H1 (cell line): ENCODE measurements at regions not wholly inside any gene's neighbourhood (a gene's known extent, or its start where the extent isn't known, plus 50 kb on each side); places are given as distances from the start of the nearest gene placed in this dataset.

ENCODE experiments used
- CTCF ChIA-PET: fragments of 300-600 bp; sonication (Branson Sonifier 250); formaldehyde crosslinking; loops from one replicate; lab custom pipeline; 2021; ENCODE audit not compliant: partially characterized antibody; lab: Charles Lee
- POLR2A ChIA-PET: fragments of 300-600 bp; sonication (Branson Sonifier 250); formaldehyde crosslinking; loops from one replicate; lab custom pipeline; 2021; ENCODE audit warnings: inconsistent platforms; ENCODE audit not compliant: partially characterized antibody; lab: Charles Lee
- DNase-seq, 2 experiments: peaks; one replicate each; pipeline versions ENCODE4 v3.0.0 to v3.0.0-alpha.2; 2010 to 2022; ENCODE audit warnings: low spot score in 2 of 2, low read depth in 1 of 2, mixed read lengths in 1 of 2
- FAIRE-seq: peaks from 2 replicates; lab custom pipeline; 2011; peaks lifted over from hg19 to GRCh38; lab: Jason Lieb, UNC
- H2AFZ ChIP-seq: 2 replicates; pipeline ENCODE4 v1.8.1; 2012; ENCODE audit warnings: low read length, inconsistent platforms
- H2AK5ac ChIP-seq: 2 replicates; pipeline ENCODE4 v1.6.1; 2013; ENCODE audit warnings: low read depth, low read length
- H2BK120ac ChIP-seq: replicated peaks from 2 replicates; pipeline ENCODE3; 2013; ENCODE audit warnings: low read depth, low read length, inconsistent platforms
- H2BK12ac ChIP-seq: 2 replicates; pipeline ENCODE4 v1.6.1; 2013; ENCODE audit warnings: low read depth, low read length
- H2BK15ac ChIP-seq: 2 replicates; pipeline ENCODE4 v1.6.1; 2013; ENCODE audit warnings: low read length
- H2BK20ac ChIP-seq: 2 replicates; pipeline ENCODE4 v1.6.1; 2013; ENCODE audit warnings: low read length
- H2BK5ac ChIP-seq: 2 replicates; pipeline ENCODE4 v1.6.1; 2013; ENCODE audit warnings: low read depth, low read length
- H3K14ac ChIP-seq: 2 replicates; pipeline ENCODE4 v1.6.1; 2013; ENCODE audit warnings: inconsistent platforms; ENCODE audit not compliant: insufficient read length
- H3K18ac ChIP-seq: 2 replicates; pipeline ENCODE4 v1.6.1; 2013; ENCODE audit warnings: low read length; ENCODE audit errors: extremely low read depth
- H3K23ac ChIP-seq: 2 replicates; pipeline ENCODE4 v1.6.1; 2013; ENCODE audit warnings: inconsistent platforms; ENCODE audit not compliant: insufficient read length
- H3K23me2 ChIP-seq: 2 replicates; pipeline ENCODE4 v1.6.1; 2013; ENCODE audit warnings: low read depth, low read length
- H3K27ac ChIP-seq: 2 replicates; pipeline ENCODE4 v1.6.1; 2011; ENCODE audit warnings: low read depth, low read length, inconsistent platforms
- H3K27me3 ChIP-seq, 4 experiments: replicated peaks in 1 of 4; 1 replicate in 1 of 4; 2 replicates in 3 of 4; pipeline versions ENCODE4 v1.6.1 to v1.8.1; 2011 to 2013; ENCODE audit warnings: low read length in 3 of 4, mild to moderate bottlenecking in 3 of 4, inconsistent platforms in 2 of 4, mixed read lengths in 2 of 4, moderate library complexity in 1 of 4; ENCODE audit not compliant: control insufficient read depth in 3 of 4, insufficient read depth in 3 of 4; ENCODE audit errors: extremely low read depth in 1 of 4
- H3K36me3 ChIP-seq, 4 experiments: 2 replicates each; pipeline versions ENCODE4 v1.6.1 to v1.8.1; 2011 to 2013; ENCODE audit warnings: mild to moderate bottlenecking in 4 of 4, low read length in 3 of 4, moderate library complexity in 2 of 4, control low read depth in 1 of 4, inconsistent platforms in 1 of 4; ENCODE audit not compliant: insufficient read depth in 4 of 4, control insufficient read depth in 2 of 4
- H3K4ac ChIP-seq: replicated peaks from 2 replicates; pipeline ENCODE3; 2013; ENCODE audit warnings: low read length, low read depth, mixed read lengths, inconsistent platforms; ENCODE audit not compliant: insufficient read length
- H3K4me1 ChIP-seq, 4 experiments: replicated peaks in 1 of 4; 1 replicate in 1 of 4; 2 replicates in 3 of 4; pipeline versions ENCODE4 v1.6.1 to v1.8.1; 2011 to 2013; ENCODE audit warnings: low read length in 3 of 4, inconsistent platforms in 2 of 4, mixed read lengths in 1 of 4; ENCODE audit not compliant: insufficient read depth in 4 of 4, control insufficient read depth in 3 of 4
- H3K4me2 ChIP-seq, 2 experiments: 2 replicates each; pipeline versions ENCODE4 v1.6.1 to v1.8.1; 2011 to 2013; ENCODE audit warnings: low read depth in 2 of 2, low read length in 2 of 2, control low read depth in 1 of 2, inconsistent platforms in 1 of 2, mild to moderate bottlenecking in 1 of 2; ENCODE audit not compliant: insufficient read depth in 1 of 2
- H3K4me3 ChIP-seq, 4 experiments: fragments of 200-600, 300-600 bp in 1 of 4; sonication (generic), shearing (Covaris generic), sonication (Bioruptor Twin) in 1 of 4; 2 replicates each; pipeline versions ENCODE4 v1.5.1 to v1.8.1; 2011 to 2016; ENCODE audit warnings: low read length in 4 of 4, low read depth in 3 of 4, control low read depth in 2 of 4, inconsistent platforms in 2 of 4, mild to moderate bottlenecking in 2 of 4, mixed read lengths in 1 of 4, moderate library complexity in 1 of 4; ENCODE audit not compliant: insufficient read depth in 2 of 4; ENCODE audit errors: extremely low read depth in 1 of 4
- H3K56ac ChIP-seq: replicated peaks from 2 replicates; pipeline ENCODE3; 2013; ENCODE audit warnings: low read depth, mild to moderate bottlenecking, mixed read lengths, low read length, inconsistent platforms; ENCODE audit not compliant: insufficient read length
- H3K79me1 ChIP-seq: 2 replicates; pipeline ENCODE4 v1.6.1; 2013; ENCODE audit warnings: low read depth, low read length, control low read depth
- H3K79me2 ChIP-seq, 2 experiments: 2 replicates each; pipeline versions ENCODE4 v1.6.1 to v1.8.1; 2012 to 2013; ENCODE audit warnings: low read length in 2 of 2, mild to moderate bottlenecking in 2 of 2, inconsistent platforms in 1 of 2; ENCODE audit not compliant: insufficient read depth in 2 of 2, control insufficient read depth in 1 of 2
- H3K9ac ChIP-seq, 4 experiments: replicated peaks in 1 of 4; 1 replicate in 1 of 4; 2 replicates in 3 of 4; pipeline versions ENCODE4 v1.6.1 to v1.8.1; 2011 to 2013; ENCODE audit warnings: low read depth in 3 of 4, low read length in 3 of 4, control low read depth in 2 of 4, mild to moderate bottlenecking in 2 of 4, moderate library complexity in 2 of 4, inconsistent platforms in 1 of 4; ENCODE audit errors: extremely low read depth in 1 of 4
- H3K9me3 ChIP-seq, 2 experiments: 2 replicates each; pipeline versions ENCODE4 v1.6.1 to v1.8.1; 2012 to 2013; ENCODE audit warnings: mild to moderate bottlenecking in 2 of 2, moderate library complexity in 2 of 2, control low read depth in 1 of 2, inconsistent platforms in 1 of 2, low read depth in 1 of 2, low read length in 1 of 2, mixed read lengths in 1 of 2; ENCODE audit not compliant: insufficient read depth in 2 of 2
- H4K20me1 ChIP-seq, 2 experiments: replicated peaks in 1 of 2; 2 replicates each; pipeline versions ENCODE3 to v1.8.1; 2011 to 2013; ENCODE audit warnings: inconsistent platforms in 2 of 2, low read length in 2 of 2, mild to moderate bottlenecking in 1 of 2; ENCODE audit not compliant: insufficient read depth in 2 of 2, control insufficient read depth in 1 of 2
- H4K5ac ChIP-seq: 2 replicates; pipeline ENCODE4 v1.6.1; 2013; ENCODE audit warnings: low read length, low read depth, mixed read lengths, inconsistent platforms; ENCODE audit not compliant: insufficient read length
- H4K8ac ChIP-seq: 2 replicates; pipeline ENCODE4 v1.8.0; 2013; ENCODE audit warnings: mild to moderate bottlenecking, moderate library complexity, low read length, inconsistent platforms; ENCODE audit not compliant: insufficient read depth; ENCODE audit errors: extremely low read depth
- H4K91ac ChIP-seq: replicated peaks from 2 replicates; pipeline ENCODE3; 2013; ENCODE audit warnings: low read length, mixed read lengths, inconsistent platforms; ENCODE audit not compliant: insufficient read length
- BRCA1 ChIP-seq: IDR thresholded peaks from 2 replicates; pipeline ENCODE4 v1.6.1; 2012; ENCODE audit warnings: low read depth, low read length, improper control_type of control experiment
- CEBPB ChIP-seq: IDR thresholded peaks from 2 replicates; pipeline ENCODE4 v1.6.1; 2012; ENCODE audit warnings: low read depth, low read length
- EP300 ChIP-seq, 2 experiments: IDR thresholded peaks; 1 replicate in 1 of 2; 2 replicates in 1 of 2; pipeline ENCODE4 v1.6.1; 2011 to 2012; ENCODE audit warnings: low read depth in 2 of 2, low read length in 2 of 2, mild to moderate bottlenecking in 2 of 2, borderline replicate concordance in 1 of 2, inconsistent platforms in 1 of 2, moderate library complexity in 1 of 2
- EZH2 ChIP-seq: fragments of 200-600 bp; sonication (generic); IDR thresholded peaks from 2 replicates; pipeline ENCODE4 v1.7.1; 2012; ENCODE audit warnings: low read depth, mild to moderate bottlenecking, moderate library complexity, low read length, inconsistent platforms; ENCODE audit not compliant: severe bottlenecking
- FOSL1 ChIP-seq: IDR thresholded peaks from 2 replicates; pipeline ENCODE4 v1.6.1; 2011; ENCODE audit warnings: mild to moderate bottlenecking, low read depth, low read length, moderate library complexity; ENCODE audit not compliant: insufficient read depth
- KDM4A ChIP-seq: IDR thresholded peaks from one replicate; pipeline ENCODE4 v1.7.1; 2012; ENCODE audit warnings: low read depth, mild to moderate bottlenecking, moderate library complexity, low read length, inconsistent platforms; ENCODE audit not compliant: severe bottlenecking
- POU5F1 ChIP-seq: IDR thresholded peaks from 2 replicates; pipeline ENCODE4 v1.6.1; 2011; ENCODE audit warnings: low read depth, mild to moderate bottlenecking, low read length, moderate library complexity
- RAD21 ChIP-seq, 2 experiments: IDR thresholded peaks in 1 of 2; conservative IDR thresholded peaks in 1 of 2; 2 replicates each; pipeline ENCODE4 v1.6.1; 2011; ENCODE audit warnings: low read depth in 2 of 2, low read length in 2 of 2, improper control_type of control experiment in 1 of 2, inconsistent platforms in 1 of 2, mild to moderate bottlenecking in 1 of 2, moderate library complexity in 1 of 2
- SP4 ChIP-seq: IDR thresholded peaks from 2 replicates; pipeline ENCODE4 v1.6.1; 2012; ENCODE audit warnings: low read length, inconsistent platforms
- SRF ChIP-seq: IDR thresholded peaks from 2 replicates; pipeline ENCODE4 v1.6.1; 2011; ENCODE audit warnings: mild to moderate bottlenecking, low read depth, low read length, moderate library complexity
- TBP ChIP-seq: IDR thresholded peaks from 2 replicates; pipeline ENCODE4 v1.6.1; 2011; ENCODE audit warnings: low read depth, low read length, improper control_type of control experiment
- TCF12 ChIP-seq: IDR thresholded peaks from 2 replicates; pipeline ENCODE4 v1.6.1; 2011; ENCODE audit warnings: low read depth, mild to moderate bottlenecking, low read length
- ZNF274 ChIP-seq: IDR thresholded peaks from 2 replicates; pipeline ENCODE4 v1.7.0; 2012; ENCODE audit warnings: low read length, borderline replicate concordance; ENCODE audit errors: extremely low read depth
- WGBS, 2 experiments: shearing (Covaris generic) in 1 of 2; methylation state at CpG; one replicate each; pipeline versions ENCODE4 v1.1.6 to v1.1.7; 2013 to 2015; ENCODE audit warnings: low lambda C conversion rate in 2 of 2, mixed read lengths in 2 of 2, inconsistent platforms in 1 of 2, low coverage in 1 of 2, missing lambda C conversion rate in 1 of 2; ENCODE audit not compliant: insufficient replicate concordance in 2 of 2, insufficient coverage in 1 of 2, insufficient read length in 1 of 2; ENCODE audit errors: extremely low coverage in 1 of 2, missing lambda C conversion rate in 1 of 2; 5-methylcytosine and 5-hydroxymethylcytosine counted together

DNA sequence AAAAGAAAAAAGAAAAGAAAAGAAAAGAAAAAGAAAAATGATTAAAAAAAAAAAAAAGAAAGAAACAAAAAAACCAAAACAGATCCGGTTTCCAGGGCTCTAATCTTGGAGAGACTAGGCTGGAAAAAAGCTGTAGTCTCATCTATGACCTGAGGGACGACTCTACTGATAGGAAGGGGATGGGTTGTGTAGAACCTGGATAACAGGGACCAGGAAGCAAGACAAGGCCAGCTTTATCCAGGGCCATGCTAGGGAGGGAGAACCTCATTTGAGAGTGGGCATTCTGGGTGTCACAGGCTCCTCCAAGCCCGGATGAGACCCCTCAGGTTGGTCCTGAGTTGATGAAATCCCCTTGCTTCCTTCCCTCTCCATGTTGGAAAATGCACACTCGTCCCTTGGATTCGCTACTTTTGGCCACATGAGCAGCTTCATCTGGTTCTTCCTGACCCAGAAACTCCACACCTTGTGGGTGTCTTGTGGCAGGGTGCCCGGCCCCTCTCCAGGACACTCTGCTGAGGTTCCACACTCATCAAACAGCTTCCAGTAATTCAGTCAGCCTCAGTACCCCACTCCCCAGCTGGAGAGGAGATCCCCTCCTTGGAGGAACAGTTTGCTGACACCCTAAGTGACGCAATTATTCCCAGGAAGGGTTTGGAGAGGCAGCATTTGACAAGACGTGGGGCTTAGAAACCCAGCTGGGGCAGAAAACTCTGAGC, 71.1 kb upstream of the LHFPL2 start:
- Histone ChIP-seq H3K27ac (no peak overlapping the region), H3K4me1 (peaks cover 0 to 4% (median 2%) of the 10 kb centered on the region in 4 experiments; a peak in 4 of 7 replicates), H4K8ac (no peak overlapping the region), H3K4ac (peak overlapping the region; percentile 71), H3K56ac (no peak overlapping the region), H2AK5ac (no peak overlapping the region), H3K9me3 (no peaks in the 10 kb centered on the region), H3K79me1 (no peaks in the 10 kb centered on the region), H3K4me2 (no peak overlapping the region), H3K4me3 (no peak overlapping the region), H2BK15ac (no peak overlapping the region), H4K91ac (no peak overlapping the region), H4K20me1 (no peaks in the 10 kb centered on the region), H3K23ac (no peak overlapping the region), H2AFZ (0 out of 2 replicates have a peak overlapping the region, but pooled peaks have one; percentile 44), H3K79me2 (no peaks in the 10 kb centered on the region), H2BK120ac (no peak overlapping the region), H3K14ac (peak overlapping the region; percentile 38), H4K5ac (no peak overlapping the region), H3K18ac (no peak overlapping the region; the same call in 1 of the 2 replicates), H2BK5ac (no peak overlapping the region), H3K9ac (no peak overlapping the region), H3K23me2 (no peaks in the 10 kb centered on the region), H2BK12ac (peak overlapping the region; percentile 39; the same call in 1 of the 2 replicates), H3K27me3 (no peaks in the 10 kb centered on the region), H2BK20ac (peak overlapping the region; percentile 80; the same call in 1 of the 2 replicates), H3K36me3 (no peaks in the 10 kb centered on the region)
- ChIA-PET CTCF (interaction anchor here (1.2 to 1.9 kb wide), 2 partner anchors 41 to 93 kb away, joined by 3 to 6 read pairs; no protein-coding TSS in a partner anchor), POLR2A (interaction anchor here (1.1 kb wide), 1 partner anchor 71 kb away, joined by 3 read pairs; the partner anchor contains the start of gene LHFPL2)
- FAIRE-seq (no peak), DNase-seq (no peak)
- WGBS, 2 experiments = 94% methylated on average over 7 of the region's 8 CpGs; no CpG with 5 or more reads in 1 of the 2 experiments
- TF ChIP-seq KDM4A = no peak
- no peak for TF ChIP-seq TBP
- TF ChIP-seq EP300 (IDR thresholded peaks at IDR 0.05; ENCODE audit: borderline replicate concordance in 1 of 2, low read depth in 2 of 2, low read length in 2 of 2) = no peak
- TF ChIP-seq ZNF274 = no peak
- TF ChIP-seq SRF = no peak
- no peak for TF ChIP-seq CEBPB
- TF ChIP-seq EZH2 = no peak
- no peak for TF ChIP-seq SP4
- no peak for TF ChIP-seq POU5F1
- no peak for TF ChIP-seq BRCA1
- no peak for TF ChIP-seq RAD21 (IDR thresholded peaks at IDR 0.05 in 1 of 2, conservative IDR thresholded peaks at IDR 0.05 in 1 of 2; ENCODE audit: low read depth in 2 of 2, low read length in 2 of 2)
- no peak for TF ChIP-seq FOSL1
- TF ChIP-seq TCF12 = no peak
